Upper lobe of left lung (tissue), 6 donors: ENCODE measurements at regions not wholly inside any gene's neighbourhood (a gene's known extent, or its start where the extent isn't known, plus 50 kb on each side); places are given as distances from the start of the nearest gene placed in this dataset.

Source experiments
- ATAC-seq, 2 donors: fragments of 200-7000 bp; cut with Tn5 transposase; one replicate each; pipeline ENCODE4 v1.9.1; 2022; ENCODE audit warnings: mild to moderate bottlenecking in 2 of 2, moderate library complexity in 2 of 2; ENCODE audit not compliant: low FRiP score in 2 of 2
- DNase-seq, 2 donors: peaks; one replicate each; pipeline ENCODE4 v3.0.0-alpha.2; 2019 to 2020
- H3K27ac ChIP-seq, 4 donors: fragments of 200-600 bp; sonication (generic); one replicate each; pipeline ENCODE4 v1.5.1; 2016 to 2019
- H3K27me3 ChIP-seq, 4 donors: fragments of 200-600 bp; sonication (generic); one replicate each; pipeline ENCODE4 v1.5.1; 2017 to 2019
- H3K36me3 ChIP-seq, 4 donors: fragments of 200-600 bp; sonication (generic); one replicate each; pipeline ENCODE4 v1.5.1; 2016 to 2019
- H3K4me1 ChIP-seq, 4 donors: fragments of 200-600 bp; sonication (generic); one replicate each; pipeline ENCODE4 v1.5.1; 2018 to 2019
- H3K4me3 ChIP-seq, 4 donors: fragments of 200-600 bp; sonication (generic); one replicate each; pipeline ENCODE4 v1.5.1; 2017 to 2019; ENCODE audit warnings: mild to moderate bottlenecking in 2 of 4, moderate library complexity in 1 of 4
- H3K9me3 ChIP-seq, 4 donors: fragments of 200-600 bp; sonication (generic); one replicate each; pipeline ENCODE4 v1.5.1; 2018 to 2019
- EP300 ChIP-seq, 4 donors: sonication (generic); formaldehyde crosslinking; IDR thresholded peaks; one replicate each; pipeline ENCODE4 v1.5.1; 2017; ENCODE audit warnings: antibody characterized with exemption in 4 of 4, control low read depth in 2 of 4
- POLR2A ChIP-seq, 4 donors: fragments of 450-650 bp; IDR thresholded peaks; one replicate each; pipeline ENCODE4 v1.5.1; 2016 to 2017; ENCODE audit warnings: antibody characterized with exemption in 4 of 4, mild to moderate bottlenecking in 2 of 4
- POLR2AphosphoS5 ChIP-seq, 2 donors: sonication (generic); formaldehyde crosslinking; IDR thresholded peaks; one replicate each; pipeline ENCODE4 v1.5.1; 2017; ENCODE audit warnings: antibody characterized with exemption in 2 of 2
- WGBS, 2 donors: methylation state at CpG; one replicate each; pipeline ENCODE4 v1.1.5; 2017 to 2018; 5-methylcytosine and 5-hydroxymethylcytosine counted together
- TF ChIP-seq, protein P1 (sequence below), 6 experiments: fragments of 450-650 bp in 4 of 6; fragments of 200-600 bp in 2 of 6; sonication (generic) in 2 of 6; IDR thresholded peaks; one replicate each; pipeline ENCODE4 v1.5.1; 2016 to 2019; ENCODE audit warnings: antibody characterized with exemption in 6 of 6
- donor health status: DM: no; HTN: no; CAD: no; lungs with moderate emphysema.
- donor health status: DM: no; HTN: yes; CAD: no; lungs with severe emphysema.

DNA sequence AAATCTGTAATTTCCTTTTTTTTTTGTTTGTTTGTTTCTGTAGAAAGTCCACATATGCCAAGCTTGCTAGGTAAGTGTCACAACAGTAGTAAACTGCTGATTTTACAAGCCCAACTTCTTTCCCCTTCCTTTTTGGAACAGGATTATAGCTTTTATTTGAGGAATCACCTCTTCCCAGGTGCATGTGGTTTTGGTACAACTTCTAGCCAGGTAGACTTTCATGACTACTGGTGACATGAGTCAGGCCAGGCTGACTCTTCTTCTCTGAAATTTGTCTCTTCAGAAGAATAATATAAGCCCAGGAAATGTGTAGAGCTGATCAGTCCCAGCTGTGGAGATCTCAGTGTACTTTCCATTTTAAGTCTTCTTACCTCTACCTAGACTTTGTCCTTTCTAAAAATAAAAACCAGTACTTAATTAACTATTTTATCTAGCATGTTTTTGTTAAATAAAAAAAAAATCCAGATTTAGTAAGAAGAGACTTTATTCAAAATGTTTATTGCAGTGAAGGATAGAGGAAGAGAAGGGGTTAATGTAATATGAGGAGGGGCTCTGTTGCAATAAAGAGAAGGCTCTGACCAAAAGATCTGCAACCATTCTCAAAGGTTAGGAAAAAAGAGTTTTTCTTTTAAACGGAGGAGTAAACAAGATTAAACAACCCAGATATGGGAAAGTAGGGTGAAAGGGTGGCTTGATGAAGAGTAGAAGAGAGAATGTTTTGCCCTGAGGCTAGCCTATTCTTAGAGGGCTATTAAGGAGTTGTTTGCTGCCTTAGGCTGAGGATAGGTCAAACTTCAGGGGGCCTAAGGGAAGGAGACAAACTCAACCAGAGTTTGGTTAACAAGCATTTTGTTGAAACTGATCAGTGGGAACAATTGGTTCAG is 664.2 kb downstream of the SORCS1 start:
- no peaks in the 10 kb centered on the region for H3K4me1 ChIP-seq
- no peak overlapping the region for H3K27ac ChIP-seq
- no peaks in the 10 kb centered on the region for H3K27me3 ChIP-seq
- no peak overlapping the region for H3K4me3 ChIP-seq
- 30 to 42% methylated on average over 1 of the region's 1 CpG for WGBS, 2 donors
- DNase-seq (no peak), ATAC-seq (no peak)
- TF ChIP-seq, protein P1, sequence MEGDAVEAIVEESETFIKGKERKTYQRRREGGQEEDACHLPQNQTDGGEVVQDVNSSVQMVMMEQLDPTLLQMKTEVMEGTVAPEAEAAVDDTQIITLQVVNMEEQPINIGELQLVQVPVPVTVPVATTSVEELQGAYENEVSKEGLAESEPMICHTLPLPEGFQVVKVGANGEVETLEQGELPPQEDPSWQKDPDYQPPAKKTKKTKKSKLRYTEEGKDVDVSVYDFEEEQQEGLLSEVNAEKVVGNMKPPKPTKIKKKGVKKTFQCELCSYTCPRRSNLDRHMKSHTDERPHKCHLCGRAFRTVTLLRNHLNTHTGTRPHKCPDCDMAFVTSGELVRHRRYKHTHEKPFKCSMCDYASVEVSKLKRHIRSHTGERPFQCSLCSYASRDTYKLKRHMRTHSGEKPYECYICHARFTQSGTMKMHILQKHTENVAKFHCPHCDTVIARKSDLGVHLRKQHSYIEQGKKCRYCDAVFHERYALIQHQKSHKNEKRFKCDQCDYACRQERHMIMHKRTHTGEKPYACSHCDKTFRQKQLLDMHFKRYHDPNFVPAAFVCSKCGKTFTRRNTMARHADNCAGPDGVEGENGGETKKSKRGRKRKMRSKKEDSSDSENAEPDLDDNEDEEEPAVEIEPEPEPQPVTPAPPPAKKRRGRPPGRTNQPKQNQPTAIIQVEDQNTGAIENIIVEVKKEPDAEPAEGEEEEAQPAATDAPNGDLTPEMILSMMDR (IDR thresholded peaks at IDR 0.05): no peak
- TF ChIP-seq POLR2AphosphoS5 (IDR thresholded peaks at IDR 0.05) (no peak), EP300 (IDR thresholded peaks at IDR 0.05) (no peak), POLR2A (IDR thresholded peaks at IDR 0.05) (no peak)
- H3K36me3 ChIP-seq: no peaks in the 10 kb centered on the region
- H3K9me3 ChIP-seq: no peaks in the 10 kb centered on the region

DNA sequence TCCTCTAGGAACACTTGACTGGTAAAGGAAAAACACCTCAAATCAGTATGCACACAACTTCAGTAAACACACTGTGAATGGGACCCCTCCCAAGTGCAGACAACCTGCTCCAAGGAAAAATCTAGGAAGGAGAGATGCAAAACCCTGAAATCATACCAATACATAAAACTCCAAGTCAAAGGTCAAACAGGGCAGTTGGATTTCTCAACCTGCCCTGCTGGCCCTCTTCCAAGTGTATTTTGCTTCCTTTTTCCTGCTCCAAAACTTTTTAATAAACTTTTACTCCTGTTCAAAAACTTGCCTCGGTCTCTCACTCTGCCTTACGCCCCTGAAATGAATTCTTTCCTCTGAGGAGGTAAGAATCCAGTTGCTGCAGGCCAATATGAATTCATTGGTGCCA is 665.1 kb downstream of the SORCS1 start:
- 75 to 87% methylated on average over 2 of the region's 2 CpGs for WGBS, 2 donors
- H3K27me3 ChIP-seq: no peaks in the 10 kb centered on the region
- ATAC-seq (no peak), DNase-seq (no peak)
- no peaks in the 10 kb centered on the region for H3K36me3 ChIP-seq
- no peak for TF ChIP-seq POLR2A (IDR thresholded peaks at IDR 0.05)
- no peak for TF ChIP-seq POLR2AphosphoS5 (IDR thresholded peaks at IDR 0.05)
- TF ChIP-seq, protein P1 (IDR thresholded peaks at IDR 0.05): no peak
- no peak for TF ChIP-seq EP300 (IDR thresholded peaks at IDR 0.05)
- no peak overlapping the region for H3K4me3 ChIP-seq
- no peak overlapping the region for H3K27ac ChIP-seq
- H3K4me1 ChIP-seq: no peaks in the 10 kb centered on the region
- no peaks in the 10 kb centered on the region for H3K9me3 ChIP-seq

DNA sequence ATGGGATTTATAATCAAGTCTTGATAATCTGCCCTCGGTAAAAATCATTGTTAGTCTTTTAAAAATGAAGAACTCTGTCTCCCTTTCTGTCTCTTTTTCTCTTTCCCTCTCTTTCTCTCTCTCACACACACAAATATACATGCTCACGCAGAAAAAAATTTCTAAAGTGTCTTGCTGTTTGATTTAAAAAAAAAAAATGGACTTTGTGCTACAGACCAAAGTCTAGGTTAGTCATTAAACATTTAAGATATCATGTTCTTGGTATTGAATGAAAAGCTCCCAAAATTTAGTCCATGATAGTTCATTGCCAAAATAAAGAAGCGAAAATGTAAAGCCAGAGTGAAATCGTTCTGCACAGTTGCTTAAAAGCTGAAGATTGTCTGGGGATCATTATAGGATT is 665.8 kb downstream of the SORCS1 start:
- Histone ChIP-seq H3K36me3 (no peaks in the 10 kb centered on the region), H3K4me3 (no peak overlapping the region), H3K27me3 (no peaks in the 10 kb centered on the region), H3K9me3 (no peaks in the 10 kb centered on the region), H3K4me1 (no peaks in the 10 kb centered on the region), H3K27ac (no peak overlapping the region)
- DNase-seq (no peak), ATAC-seq (no peak)
- TF ChIP-seq POLR2AphosphoS5 (IDR thresholded peaks at IDR 0.05): no peak
- no peak for TF ChIP-seq EP300 (IDR thresholded peaks at IDR 0.05)
- TF ChIP-seq POLR2A (IDR thresholded peaks at IDR 0.05): no peak
- TF ChIP-seq, protein P1 (IDR thresholded peaks at IDR 0.05): no peak
- 67 to 77% methylated on average over 4 of the region's 4 CpGs for WGBS, 2 donors

DNA sequence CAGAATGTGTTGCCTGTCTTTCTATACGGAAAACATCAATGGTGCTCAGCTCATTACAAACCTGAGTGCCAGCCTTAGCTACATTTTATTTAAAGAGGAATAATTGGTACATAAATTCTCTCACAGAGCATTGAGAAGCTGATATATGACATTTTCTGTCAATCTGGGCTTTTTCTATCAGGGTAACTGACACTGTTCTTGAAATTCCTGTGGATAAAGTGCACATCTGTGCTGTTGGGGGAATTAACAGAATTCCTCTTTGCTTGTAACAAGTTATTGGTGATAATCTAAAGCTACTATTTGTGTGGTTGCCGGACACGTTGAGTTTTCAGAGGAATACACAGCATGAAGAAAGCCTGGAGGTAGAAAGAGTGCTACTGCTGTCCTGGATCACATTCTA is 668.6 kb downstream of the SORCS1 start:
- Histone ChIP-seq H3K36me3 (no peaks in the 10 kb centered on the region), H3K27ac (no peak overlapping the region), H3K27me3 (no peaks in the 10 kb centered on the region), H3K4me1 (no peaks in the 10 kb centered on the region), H3K4me3 (no peak overlapping the region), H3K9me3 (no peaks in the 10 kb centered on the region)
- DNase-seq (no peak), ATAC-seq (no peak)
- whole genome bisulfite sequencing, 2 donors: 89 to 91% methylated on average over 3 of the region's 3 CpGs
- TF ChIP-seq, protein P1 (IDR thresholded peaks at IDR 0.05): no peak
- TF ChIP-seq EP300 (IDR thresholded peaks at IDR 0.05) (no peak), POLR2A (IDR thresholded peaks at IDR 0.05) (no peak), POLR2AphosphoS5 (IDR thresholded peaks at IDR 0.05) (no peak)

DNA sequence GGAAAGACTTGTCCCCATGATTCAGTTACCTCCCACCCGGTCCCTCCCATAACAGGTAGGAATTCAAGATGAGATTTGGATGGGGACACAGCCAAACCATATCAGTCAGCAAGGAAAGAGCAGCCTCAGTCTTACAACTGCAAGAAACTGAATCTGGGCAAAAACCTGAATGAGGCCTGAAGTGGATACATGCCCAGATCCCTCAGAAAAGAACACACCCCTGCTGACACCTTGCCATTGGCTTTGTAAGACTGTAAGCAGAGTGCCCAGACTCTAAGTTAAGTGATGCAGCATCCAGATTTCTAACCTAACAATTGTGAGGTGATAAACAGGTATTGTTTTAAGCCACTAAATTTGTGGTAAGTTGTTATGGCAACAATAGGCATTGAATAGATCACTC is 670.8 kb downstream of the SORCS1 start:
- ATAC-seq (no peak), DNase-seq (no peak)
- no peak overlapping the region for H3K4me3 ChIP-seq
- 79 to 89% methylated on average over 1 of the region's 1 CpG for WGBS, 2 donors
- H3K9me3 ChIP-seq: no peaks in the 10 kb centered on the region
- no peaks in the 10 kb centered on the region for H3K36me3 ChIP-seq
- H3K27ac ChIP-seq: no peak overlapping the region
- TF ChIP-seq, protein P1 (IDR thresholded peaks at IDR 0.05): no peak
- no peak for TF ChIP-seq EP300 (IDR thresholded peaks at IDR 0.05)
- H3K4me1 ChIP-seq: no peaks in the 10 kb centered on the region
- no peaks in the 10 kb centered on the region for H3K27me3 ChIP-seq
